BJ (cell line): ENCODE measurements at regions not wholly inside any gene's neighbourhood (a gene's known extent, or its start where the extent isn't known, plus 50 kb on each side); places are given as distances from the start of the nearest gene placed in this dataset.

ENCODE experiments used
- CTCF ChIA-PET: fragments of 350-600 bp; formaldehyde crosslinking; extraction: SDS; loops from one replicate; lab custom pipeline; 2021; ENCODE audit warnings: antibody characterized with exemption, inconsistent platforms; lab: Yijun Ruan, JAX
- POLR2A ChIA-PET: fragments of 300-600 bp; sonication (Branson Sonifier 250); formaldehyde crosslinking; extraction: SDS; loops from one replicate; lab custom pipeline; 2021; ENCODE audit warnings: antibody characterized with exemption; lab: Charles Lee
- DNase-seq: peaks from one replicate; pipeline ENCODE4 v3.0.0-alpha.2; 2011; ENCODE audit warnings: low read depth
- H3K27me3 ChIP-seq: 2 replicates; pipeline ENCODE4 v1.6.0; 2011; ENCODE audit warnings: low read length; ENCODE audit not compliant: control insufficient read depth, insufficient read depth
- H3K36me3 ChIP-seq: 2 replicates; pipeline ENCODE4 v1.5.1; 2011; ENCODE audit warnings: low read length; ENCODE audit not compliant: control insufficient read depth, insufficient read depth
- H3K4me3 ChIP-seq: 2 replicates; pipeline ENCODE4 v1.5.1; 2011; ENCODE audit warnings: low read depth, mild to moderate bottlenecking, control low read depth, low read length
- CTCF ChIP-seq: IDR thresholded peaks from 2 replicates; pipeline ENCODE4 v1.5.1; 2011; ENCODE audit warnings: low read depth, mild to moderate bottlenecking, control low read depth, inconsistent platforms, low read length, moderate library complexity; ENCODE audit not compliant: insufficient read depth

GRCh38 chr12:16828891-16829290 is 222.9 kb upstream of the LMO3 start:
- POLR2A ChIA-PET = no interaction called here
- no peaks in the 10 kb centered on the region for H3K36me3 ChIP-seq
- H3K27me3 ChIP-seq = no peaks in the 10 kb centered on the region
- no peak overlapping the region for H3K4me3 ChIP-seq
- CTCF ChIA-PET = interaction anchor here (1.0 kb wide), 1 partner anchor 40 kb away, joined by 4 read pairs; no protein-coding TSS in a partner anchor
- DNase-seq = no peak
- no peak for TF ChIP-seq CTCF

- Histone ChIP-seq H3K36me3 (no peaks in the 10 kb centered on the region), H3K27me3 (no peaks in the 10 kb centered on the region), H3K4me3 (no peak overlapping the region)
- ChIA-PET CTCF (no interaction called here), POLR2A (no interaction called here)
- TF ChIP-seq CTCF = no peak
- no peak for DNase-seq
Observed at GRCh38 chr12:16807731-16808130, 201.8 kb upstream of the LMO3 start.

GRCh38 chr12:16796168-16796567 is 190.2 kb upstream of the LMO3 start:
- DNase-seq = no peak
- ChIA-PET POLR2A (no interaction called here), CTCF (no interaction called here)
- Histone ChIP-seq H3K27me3 (no peaks in the 10 kb centered on the region), H3K4me3 (no peak overlapping the region), H3K36me3 (no peaks in the 10 kb centered on the region)
- TF ChIP-seq CTCF = no peak

GRCh38 chr12:16789204-16789790 is 183.3 kb upstream of the LMO3 start:
- CTCF ChIA-PET = no interaction called here
- DNase-seq = no peak
- H3K36me3 ChIP-seq = no peaks in the 10 kb centered on the region
- POLR2A ChIA-PET = no interaction called here
- TF ChIP-seq CTCF = no peak
- H3K27me3 ChIP-seq = no peaks in the 10 kb centered on the region
- H3K4me3 ChIP-seq = no peak overlapping the region

GRCh38 chr12:16788506-16789203 is 182.7 kb upstream of the LMO3 start:
- CTCF ChIA-PET = no interaction called here
- POLR2A ChIA-PET = no interaction called here
- TF ChIP-seq CTCF = no peak
- Histone ChIP-seq H3K36me3 (no peaks in the 10 kb centered on the region), H3K27me3 (no peaks in the 10 kb centered on the region), H3K4me3 (no peak overlapping the region)
- DNase-seq = no peak
